ENCODE measurements at regions not wholly inside any gene's neighbourhood (a gene's known extent, or its start where the extent isn't known, plus 50 kb on each side); places are given as distances from the start of the nearest gene placed in this dataset.

- DNase-seq: no peak
These were observed 243.6 kb downstream of the ARRDC4 start for GRCh38 chr15:98203872-98204660.

- DNase-seq: no peak
These were observed 247.4 kb downstream of the ARRDC4 start for GRCh38 chr15:98207928-98208327.

GRCh38 chr15:98213346-98213979, 253.0 kb downstream of the ARRDC4 start:
- DNase-seq: no peak

GRCh38 chr15:98216166-98216565, 255.7 kb downstream of the ARRDC4 start:
- no peak for DNase-seq

GRCh38 chr15:98217356-98217755, 256.9 kb downstream of the ARRDC4 start:
- DNase-seq: no peak

- DNase-seq: no peak
These were observed 260.6 kb downstream of the ARRDC4 start for GRCh38 chr15:98221144-98221543.

GRCh38 chr15:98221577-98221976, 261.1 kb downstream of the ARRDC4 start:
- DNase-seq: no peak

GRCh38 chr15:98226149-98226548, 265.6 kb downstream of the ARRDC4 start:
- DNase-seq: no peak

GRCh38 chr15:98226578-98226977, 266.1 kb downstream of the ARRDC4 start:
- DNase-seq: no peak

GRCh38 chr15:98228846-98229245, 268.3 kb downstream of the ARRDC4 start:
- no peak for DNase-seq

GRCh38 chr15:98230975-98231374, 270.5 kb downstream of the ARRDC4 start:
- no peak for DNase-seq

- no peak for DNase-seq
These were observed 271.4 kb downstream of the ARRDC4 start for GRCh38 chr15:98231696-98232440.

GRCh38 chr15:98232761-98233160, 272.3 kb downstream of the ARRDC4 start:
- DNase-seq: no peak

GRCh38 chr15:98233873-98234272, 273.4 kb downstream of the ARRDC4 start:
- DNase-seq: no peak

GRCh38 chr15:98240303-98240702, 279.8 kb downstream of the ARRDC4 start:
- no peak for DNase-seq

- DNase-seq: no peak
These were observed 280.6 kb downstream of the ARRDC4 start for GRCh38 chr15:98241032-98241554.

- DNase-seq: no peak
These were observed 296.8 kb downstream of the ARRDC4 start for GRCh38 chr15:98257290-98257689.

- DNase-seq: no peak
These were observed 303.3 kb downstream of the ARRDC4 start for GRCh38 chr15:98263787-98264186.

GRCh38 chr15:98266295-98266694, 305.8 kb downstream of the ARRDC4 start:
- no peak for DNase-seq

- DNase-seq: no peak
These were observed 307.7 kb downstream of the ARRDC4 start for GRCh38 chr15:98268163-98268562.

GRCh38 chr15:98272625-98273024, 312.1 kb downstream of the ARRDC4 start:
- DNase-seq: no peak

GRCh38 chr15:98276018-98276417, 315.5 kb downstream of the ARRDC4 start:
- no peak for DNase-seq

- DNase-seq: no peak
These were observed 317.1 kb downstream of the ARRDC4 start for GRCh38 chr15:98277602-98278001.
